ENCODE measurements at regions not wholly inside any gene's neighbourhood (a gene's known extent, or its start where the extent isn't known, plus 50 kb on each side); places are given as distances from the start of the nearest gene placed in this dataset.

- intact Hi-C loops (cut with DNase I): no loop called here
- no peaks in the 10 kb centered on the region for H3K27me3 ChIP-seq
- H3K9me3 ChIP-seq: no peaks in the 10 kb centered on the region
- no peak overlapping the region for H3K27ac ChIP-seq
- H3K36me3 ChIP-seq: no peaks in the 10 kb centered on the region
- TF ChIP-seq POLR2A (IDR thresholded peaks at IDR 0.05) (no peak), POLR2AphosphoS5 (IDR thresholded peaks at IDR 0.05) (no peak), EP300 (IDR thresholded peaks at IDR 0.05) (no peak)
- TF ChIP-seq, protein P1, sequence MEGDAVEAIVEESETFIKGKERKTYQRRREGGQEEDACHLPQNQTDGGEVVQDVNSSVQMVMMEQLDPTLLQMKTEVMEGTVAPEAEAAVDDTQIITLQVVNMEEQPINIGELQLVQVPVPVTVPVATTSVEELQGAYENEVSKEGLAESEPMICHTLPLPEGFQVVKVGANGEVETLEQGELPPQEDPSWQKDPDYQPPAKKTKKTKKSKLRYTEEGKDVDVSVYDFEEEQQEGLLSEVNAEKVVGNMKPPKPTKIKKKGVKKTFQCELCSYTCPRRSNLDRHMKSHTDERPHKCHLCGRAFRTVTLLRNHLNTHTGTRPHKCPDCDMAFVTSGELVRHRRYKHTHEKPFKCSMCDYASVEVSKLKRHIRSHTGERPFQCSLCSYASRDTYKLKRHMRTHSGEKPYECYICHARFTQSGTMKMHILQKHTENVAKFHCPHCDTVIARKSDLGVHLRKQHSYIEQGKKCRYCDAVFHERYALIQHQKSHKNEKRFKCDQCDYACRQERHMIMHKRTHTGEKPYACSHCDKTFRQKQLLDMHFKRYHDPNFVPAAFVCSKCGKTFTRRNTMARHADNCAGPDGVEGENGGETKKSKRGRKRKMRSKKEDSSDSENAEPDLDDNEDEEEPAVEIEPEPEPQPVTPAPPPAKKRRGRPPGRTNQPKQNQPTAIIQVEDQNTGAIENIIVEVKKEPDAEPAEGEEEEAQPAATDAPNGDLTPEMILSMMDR (IDR thresholded peaks at IDR 0.05): no peak
- no peaks in the 10 kb centered on the region for H3K4me1 ChIP-seq
- 42 to 55% methylated on average over 1 of the region's 1 CpG for WGBS, 2 donors
- no peak overlapping the region for H3K4me3 ChIP-seq
- DNase-seq: no peak
Measured at GRCh38 chr1:96104506-96104905, 617.1 kb upstream of the PTBP2 start.

GRCh38 chr1:96104906-96105305 is 616.7 kb upstream of the PTBP2 start:
- no peak overlapping the region for H3K4me3 ChIP-seq
- H3K27ac ChIP-seq: no peak overlapping the region
- TF ChIP-seq, protein P1 (IDR thresholded peaks at IDR 0.05): no peak
- no peak for TF ChIP-seq EP300 (IDR thresholded peaks at IDR 0.05)
- TF ChIP-seq POLR2A (IDR thresholded peaks at IDR 0.05): no peak
- TF ChIP-seq POLR2AphosphoS5 (IDR thresholded peaks at IDR 0.05): no peak
- H3K36me3 ChIP-seq: no peaks in the 10 kb centered on the region
- intact Hi-C loops (cut with DNase I): no loop called here
- WGBS, 2 donors: 45 to 48% methylated on average over 3 of the region's 3 CpGs
- no peaks in the 10 kb centered on the region for H3K9me3 ChIP-seq
- H3K4me1 ChIP-seq: no peaks in the 10 kb centered on the region
- DNase-seq: no peak
- H3K27me3 ChIP-seq: no peaks in the 10 kb centered on the region

DNA sequence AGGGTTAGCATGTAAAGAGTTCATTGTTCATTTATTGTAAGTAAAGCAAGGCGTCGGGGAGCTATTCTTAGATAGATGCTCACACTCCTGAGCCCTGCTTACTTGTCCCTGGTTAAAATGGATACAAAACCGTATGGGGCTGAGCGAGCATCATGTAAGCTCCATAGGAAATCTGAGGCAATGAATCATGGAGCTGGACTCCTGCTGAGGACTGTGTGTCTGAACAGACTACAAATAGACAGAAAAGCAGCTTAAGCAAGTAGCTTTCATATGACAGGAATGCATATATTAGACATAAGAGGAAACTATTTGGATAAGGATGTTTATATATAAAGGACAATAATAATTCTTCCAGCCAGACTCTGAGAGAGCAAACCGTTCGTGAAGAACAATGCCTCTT is 604.9 kb upstream of the PTBP2 start:
- TF ChIP-seq POLR2AphosphoS5 (IDR thresholded peaks at IDR 0.05) (no peak), POLR2A (IDR thresholded peaks at IDR 0.05) (no peak), EP300 (IDR thresholded peaks at IDR 0.05) (no peak)
- TF ChIP-seq, protein P1 (IDR thresholded peaks at IDR 0.05): no peak
- no peak overlapping the region for H3K4me3 ChIP-seq
- WGBS, 2 donors: 67 to 74% methylated on average over 6 of the region's 6 CpGs
- intact Hi-C loops (cut with DNase I): no loop called here
- H3K36me3 ChIP-seq: no peaks in the 10 kb centered on the region
- H3K9me3 ChIP-seq: no peaks in the 10 kb centered on the region
- H3K27me3 ChIP-seq: no peaks in the 10 kb centered on the region
- no peak overlapping the region for H3K27ac ChIP-seq
- peaks cover 0 to 4% (median 0%) of the 10 kb centered on the region in 4 donors for H3K4me1 ChIP-seq
- DNase-seq: no peak

- Histone ChIP-seq H3K27me3 (no peaks in the 10 kb centered on the region), H3K27ac (no peak overlapping the region), H3K4me3 (no peak overlapping the region), H3K36me3 (no peaks in the 10 kb centered on the region), H3K4me1 (no peaks in the 10 kb centered on the region), H3K9me3 (no peaks in the 10 kb centered on the region)
- TF ChIP-seq POLR2A (IDR thresholded peaks at IDR 0.05) (no peak), EP300 (IDR thresholded peaks at IDR 0.05) (no peak)
- WGBS, 2 donors: 44 to 67% methylated on average over 2 of the region's 2 CpGs
- intact Hi-C loops (cut with DNase I): no loop called here
- DNase-seq: no peak
Measured at GRCh38 chr1:96130432-96130831, 591.2 kb upstream of the PTBP2 start.

DNA sequence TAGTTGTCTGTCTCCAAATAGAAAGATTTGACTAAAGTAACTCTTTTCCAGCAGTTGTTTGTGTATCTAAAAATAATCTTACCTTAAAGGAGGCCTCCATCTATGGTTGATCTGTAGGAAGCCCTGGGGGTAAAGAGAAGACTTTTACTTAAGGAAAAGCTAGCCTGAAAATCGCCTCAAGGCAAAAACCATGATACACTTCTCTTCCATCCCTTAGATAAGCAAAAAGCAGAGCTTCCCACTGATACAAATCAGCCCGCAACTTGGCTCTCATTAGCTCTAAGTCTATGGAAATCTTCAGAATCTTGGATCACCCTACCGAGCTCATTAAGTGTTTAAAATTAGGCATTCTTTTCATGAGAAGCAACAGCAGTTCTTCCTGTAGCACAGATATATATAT is 576.9 kb upstream of the PTBP2 start:
- DNase-seq: no peak
- no peaks in the 10 kb centered on the region for H3K4me1 ChIP-seq
- TF ChIP-seq EP300 (IDR thresholded peaks at IDR 0.05) (no peak), POLR2AphosphoS5 (IDR thresholded peaks at IDR 0.05) (no peak), POLR2A (IDR thresholded peaks at IDR 0.05) (no peak)
- TF ChIP-seq, protein P1 (IDR thresholded peaks at IDR 0.05): no peak
- no peak overlapping the region for H3K4me3 ChIP-seq
- peaks cover 0 to 3% (median 1%) of the 10 kb centered on the region in 4 donors for H3K9me3 ChIP-seq
- H3K27ac ChIP-seq: no peak overlapping the region
- H3K27me3 ChIP-seq: no peaks in the 10 kb centered on the region
- WGBS, 2 donors: 76 to 84% methylated on average over 3 of the region's 3 CpGs
- H3K36me3 ChIP-seq: no peaks in the 10 kb centered on the region
- intact Hi-C loops (cut with DNase I): no loop called here

Measured in sigmoid colon (tissue), 6 donors.